Fibroblast of the aortic adventitia (primary cell): ENCODE measurements at regions not wholly inside any gene's neighbourhood (a gene's known extent, or its start where the extent isn't known, plus 50 kb on each side); places are given as distances from the start of the nearest gene placed in this dataset.

ENCODE experiments used
- DNase-seq: peaks from one replicate; pipeline ENCODE4 v3.0.0-alpha.2; 2010; ENCODE audit warnings: low read depth
- H3K4me3 ChIP-seq: 2 replicates; pipeline ENCODE4 v1.5.1; 2011; ENCODE audit warnings: low read depth, mild to moderate bottlenecking, control low read depth, low read length, moderate library complexity
- CTCF ChIP-seq: IDR thresholded peaks from 2 replicates; pipeline ENCODE4 v1.5.1; 2011; ENCODE audit warnings: mild to moderate bottlenecking, low read length, control low read depth, inconsistent platforms; ENCODE audit not compliant: insufficient read depth

- no peak for TF ChIP-seq CTCF
- no peak for DNase-seq
- H3K4me3 ChIP-seq, result no peak overlapping the region
Observed at GRCh38 chr3:118269537-118270125, 765.0 kb downstream of the IGSF11 start.

GRCh38 chr3:118272991-118273390, 761.7 kb downstream of the IGSF11 start:
- H3K4me3 ChIP-seq, result no peak overlapping the region
- TF ChIP-seq CTCF, result no peak
- DNase-seq, result no peak

GRCh38 chr3:118277814-118278213, 756.8 kb downstream of the IGSF11 start:
- DNase-seq, result no peak
- no peak for TF ChIP-seq CTCF
- H3K4me3 ChIP-seq, result no peak overlapping the region

GRCh38 chr3:118292841-118293240, 741.8 kb downstream of the IGSF11 start:
- DNase-seq, result no peak
- H3K4me3 ChIP-seq, result no peak overlapping the region
- TF ChIP-seq CTCF, result no peak

GRCh38 chr3:118298133-118298532, 736.5 kb downstream of the IGSF11 start:
- no peak for DNase-seq
- TF ChIP-seq CTCF, result no peak
- no peak overlapping the region for H3K4me3 ChIP-seq

- DNase-seq, result no peak
- no peak for TF ChIP-seq CTCF
- H3K4me3 ChIP-seq, result no peak overlapping the region
Observed at GRCh38 chr3:118304557-118304956, 730.1 kb downstream of the IGSF11 start.

- TF ChIP-seq CTCF, result no peak
- H3K4me3 ChIP-seq, result no peak overlapping the region
- no peak for DNase-seq
Observed at GRCh38 chr3:118332699-118333098, 701.9 kb downstream of the IGSF11 start.
